ENCODE measurements at regions not wholly inside any gene's neighbourhood (a gene's known extent, or its start where the extent isn't known, plus 50 kb on each side); places are given as distances from the start of the nearest gene placed in this dataset.

DNA sequence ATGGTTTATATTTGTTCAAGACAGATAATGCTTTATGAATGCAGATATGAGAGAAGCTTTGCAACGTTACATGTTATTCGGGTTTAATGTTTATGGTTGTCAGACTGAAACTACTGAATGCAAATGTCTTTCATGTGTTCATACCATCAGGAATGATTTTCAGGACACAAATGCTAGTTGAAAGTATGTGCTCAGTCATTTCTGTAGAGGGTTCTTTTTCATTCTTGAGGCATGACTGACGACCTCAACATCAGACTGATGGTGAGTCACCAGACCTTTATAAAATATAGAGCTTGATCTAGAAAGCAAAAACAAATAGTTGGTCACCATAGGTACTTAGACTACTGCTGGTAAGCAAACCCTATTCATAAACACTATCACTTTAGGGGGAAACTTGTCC lies 287.3 kb upstream of the NUDT12 start (continued):
- TF ChIP-seq, protein P1, sequence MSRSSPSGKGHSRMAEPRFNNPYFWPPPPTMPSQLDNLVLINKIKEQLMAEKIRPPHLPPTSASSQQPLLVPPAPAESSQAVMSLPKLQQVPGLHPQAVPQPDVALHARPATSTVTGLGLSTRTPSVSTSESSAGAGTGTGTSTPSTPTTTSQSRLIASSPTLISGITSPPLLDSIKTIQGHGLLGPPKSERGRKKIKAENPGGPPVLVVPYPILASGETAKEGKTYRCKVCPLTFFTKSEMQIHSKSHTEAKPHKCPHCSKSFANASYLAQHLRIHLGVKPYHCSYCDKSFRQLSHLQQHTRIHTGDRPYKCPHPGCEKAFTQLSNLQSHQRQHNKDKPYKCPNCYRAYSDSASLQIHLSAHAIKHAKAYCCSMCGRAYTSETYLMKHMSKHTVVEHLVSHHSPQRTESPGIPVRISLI (tag by site-specific recombination; IDR thresholded peaks at IDR 0.05), result no peak
- TF ChIP-seq MZF1 (tag by site-specific recombination; IDR thresholded peaks at IDR 0.05; ENCODE audit: borderline replicate concordance), result no peak
- TF ChIP-seq MYNN (tag by site-specific recombination; IDR thresholded peaks at IDR 0.05; ENCODE audit: borderline replicate concordance), result no peak
- TF ChIP-seq ZNF837 (tag by site-specific recombination; IDR thresholded peaks at IDR 0.05), result no peak

DNA sequence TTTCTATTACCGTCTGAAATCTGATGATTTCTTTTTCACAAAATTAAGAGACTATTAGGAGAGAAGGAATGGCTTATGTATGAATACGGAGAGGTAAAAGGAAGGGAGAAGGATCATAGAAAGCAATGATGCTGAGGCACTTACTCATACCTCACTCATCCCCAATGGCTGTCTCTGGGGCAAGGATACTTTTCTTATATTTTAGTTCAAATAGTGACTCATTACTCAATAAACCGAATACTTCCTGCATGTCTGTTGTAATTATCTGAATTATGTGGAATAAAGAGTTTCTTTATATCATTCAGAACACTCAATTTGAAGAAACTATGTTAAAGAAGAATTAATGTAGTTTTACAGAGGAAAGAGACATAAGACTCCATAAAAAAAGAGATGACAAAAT lies 284.5 kb upstream of the NUDT12 start:
- Histone ChIP-seq H3K36me3 (ENCODE audit: control insufficient read depth in 2 of 2, insufficient read depth in 1 of 2, low read length in 2 of 2) (no peaks in the 10 kb centered on the region), H3K4me3 (ENCODE audit: low read depth, low read length) (no peak overlapping the region), H3K4me1 (ENCODE audit: control insufficient read depth, insufficient read depth, low read length) (no peaks in the 10 kb centered on the region), H3K9me3 (ENCODE audit: control insufficient read depth, insufficient read depth, low read depth, low read length) (no peaks in the 10 kb centered on the region), H3K27ac (ENCODE audit: extremely low read depth, low read depth, low read length) (no peak overlapping the region)
- POLR2A ChIA-PET, result no interaction called here
- no peak for TF ChIP-seq SP2 (tag by site-specific recombination; IDR thresholded peaks at IDR 0.05)
- TF ChIP-seq, protein P2, sequence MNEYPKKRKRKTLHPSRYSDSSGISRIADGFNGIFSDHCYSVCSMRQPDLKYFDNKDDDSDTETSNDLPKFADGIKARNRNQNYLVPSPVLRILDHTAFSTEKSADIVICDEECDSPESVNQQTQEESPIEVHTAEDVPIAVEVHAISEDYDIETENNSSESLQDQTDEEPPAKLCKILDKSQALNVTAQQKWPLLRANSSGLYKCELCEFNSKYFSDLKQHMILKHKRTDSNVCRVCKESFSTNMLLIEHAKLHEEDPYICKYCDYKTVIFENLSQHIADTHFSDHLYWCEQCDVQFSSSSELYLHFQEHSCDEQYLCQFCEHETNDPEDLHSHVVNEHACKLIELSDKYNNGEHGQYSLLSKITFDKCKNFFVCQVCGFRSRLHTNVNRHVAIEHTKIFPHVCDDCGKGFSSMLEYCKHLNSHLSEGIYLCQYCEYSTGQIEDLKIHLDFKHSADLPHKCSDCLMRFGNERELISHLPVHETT (tag by site-specific recombination; IDR thresholded peaks at IDR 0.05), result no peak
- TF ChIP-seq ZNF610 (tag by site-specific recombination; IDR thresholded peaks at IDR 0.05; ENCODE audit: borderline replicate concordance), result no peak
- no peak for TF ChIP-seq ZNF791 (tag by site-specific recombination; IDR thresholded peaks at IDR 0.05)
- TF ChIP-seq ZNF146 (tag by site-specific recombination; IDR thresholded peaks at IDR 0.05), result no peak
- no peak for TF ChIP-seq ZNF585B (tag by site-specific recombination; IDR thresholded peaks at IDR 0.05)
- no peak for TF ChIP-seq ZNF596 (tag by site-specific recombination; IDR thresholded peaks at IDR 0.05)
- TF ChIP-seq ZNF335 (tag by site-specific recombination; conservative IDR thresholded peaks at IDR 0.05), result no peak
- TF ChIP-seq ZNF23 (tag by site-specific recombination; IDR thresholded peaks at IDR 0.05; ENCODE audit: borderline replicate concordance), result no peak
- TF ChIP-seq ZBTB8A (tag by site-specific recombination; IDR thresholded peaks at IDR 0.05), result no peak
- no peak for TF ChIP-seq YY1 (tag by site-specific recombination; IDR thresholded peaks at IDR 0.05)
- no peak for TF ChIP-seq ZNF664 (tag by site-specific recombination; IDR thresholded peaks at IDR 0.05)
- TF ChIP-seq, protein P3, sequence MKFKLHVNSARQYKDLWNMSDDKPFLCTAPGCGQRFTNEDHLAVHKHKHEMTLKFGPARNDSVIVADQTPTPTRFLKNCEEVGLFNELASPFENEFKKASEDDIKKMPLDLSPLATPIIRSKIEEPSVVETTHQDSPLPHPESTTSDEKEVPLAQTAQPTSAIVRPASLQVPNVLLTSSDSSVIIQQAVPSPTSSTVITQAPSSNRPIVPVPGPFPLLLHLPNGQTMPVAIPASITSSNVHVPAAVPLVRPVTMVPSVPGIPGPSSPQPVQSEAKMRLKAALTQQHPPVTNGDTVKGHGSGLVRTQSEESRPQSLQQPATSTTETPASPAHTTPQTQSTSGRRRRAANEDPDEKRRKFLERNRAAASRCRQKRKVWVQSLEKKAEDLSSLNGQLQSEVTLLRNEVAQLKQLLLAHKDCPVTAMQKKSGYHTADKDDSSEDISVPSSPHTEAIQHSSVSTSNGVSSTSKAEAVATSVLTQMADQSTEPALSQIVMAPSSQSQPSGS (tag by site-specific recombination; IDR thresholded peaks at IDR 0.05; ENCODE audit: low read depth), result no peak
- TF ChIP-seq, protein P4, sequence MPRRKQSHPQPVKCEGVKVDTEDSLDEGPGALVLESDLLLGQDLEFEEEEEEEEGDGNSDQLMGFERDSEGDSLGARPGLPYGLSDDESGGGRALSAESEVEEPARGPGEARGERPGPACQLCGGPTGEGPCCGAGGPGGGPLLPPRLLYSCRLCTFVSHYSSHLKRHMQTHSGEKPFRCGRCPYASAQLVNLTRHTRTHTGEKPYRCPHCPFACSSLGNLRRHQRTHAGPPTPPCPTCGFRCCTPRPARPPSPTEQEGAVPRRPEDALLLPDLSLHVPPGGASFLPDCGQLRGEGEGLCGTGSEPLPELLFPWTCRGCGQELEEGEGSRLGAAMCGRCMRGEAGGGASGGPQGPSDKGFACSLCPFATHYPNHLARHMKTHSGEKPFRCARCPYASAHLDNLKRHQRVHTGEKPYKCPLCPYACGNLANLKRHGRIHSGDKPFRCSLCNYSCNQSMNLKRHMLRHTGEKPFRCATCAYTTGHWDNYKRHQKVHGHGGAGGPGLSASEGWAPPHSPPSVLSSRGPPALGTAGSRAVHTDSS (tag by site-specific recombination; IDR thresholded peaks at IDR 0.05), result no peak
- TF ChIP-seq SP7 (tag by site-specific recombination; IDR thresholded peaks at IDR 0.05), result no peak
- no peak for TF ChIP-seq ZNF624 (tag by site-specific recombination; IDR thresholded peaks at IDR 0.05)
- CTCF ChIA-PET, result no interaction called here

DNA sequence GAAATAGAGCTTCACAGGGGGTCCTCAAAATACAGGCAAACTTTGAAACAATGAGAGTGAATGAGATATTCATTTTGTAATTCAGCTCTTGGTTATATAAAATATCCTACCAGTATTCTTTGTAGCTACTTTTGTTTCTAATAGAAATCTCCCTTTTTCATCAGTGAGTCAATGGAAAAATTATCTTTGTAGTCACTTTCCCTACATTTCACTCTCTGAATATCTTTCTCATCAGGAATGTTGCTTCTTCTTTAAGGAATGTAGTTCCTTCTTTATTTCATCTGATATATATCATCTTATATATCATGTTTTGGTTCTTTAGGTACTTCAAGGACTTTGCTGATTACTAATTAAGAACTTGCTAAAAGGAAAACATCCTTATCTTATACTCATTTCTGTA lies 280.3 kb upstream of the NUDT12 start:
- CTCF ChIA-PET, result interaction anchor here (0.6 to 2.7 kb wide), 2 partner anchors 13 to 335 kb away, joined by 3 to 13 read pairs; no protein-coding TSS in a partner anchor
- no peak overlapping the region for H3K27ac ChIP-seq (ENCODE audit: extremely low read depth, low read depth, low read length)
- POLR2A ChIA-PET, result no interaction called here
- H3K4me3 ChIP-seq (ENCODE audit: low read depth, low read length), result no peak overlapping the region
- no peaks in the 10 kb centered on the region for H3K36me3 ChIP-seq (ENCODE audit: control insufficient read depth in 2 of 2, insufficient read depth in 1 of 2, low read length in 2 of 2)
- no peaks in the 10 kb centered on the region for H3K4me1 ChIP-seq (ENCODE audit: control insufficient read depth, insufficient read depth, low read length)
- H3K9me3 ChIP-seq (ENCODE audit: control insufficient read depth, insufficient read depth, low read depth, low read length), result no peaks in the 10 kb centered on the region
- TF ChIP-seq ZNF155 (tag by site-specific recombination; IDR thresholded peaks at IDR 0.05) (no peak), KLF7 (tag by site-specific recombination; IDR thresholded peaks at IDR 0.05; ENCODE audit: borderline replicate concordance) (no peak), ZNF19 (tag by site-specific recombination; IDR thresholded peaks at IDR 0.05; ENCODE audit: low read depth) (no peak), RBAK (tag by site-specific recombination; IDR thresholded peaks at IDR 0.05) (no peak), ZNF221 (tag by site-specific recombination; IDR thresholded peaks at IDR 0.05; ENCODE audit: borderline replicate concordance) (no peak), ZNF423 (tag by site-specific recombination; IDR thresholded peaks at IDR 0.05) (no peak), OSR2 (tag by site-specific recombination; IDR thresholded peaks at IDR 0.05) (no peak), ZNF121 (tag by site-specific recombination; IDR thresholded peaks at IDR 0.05) (no peak), HOXC10 (CRISPR knock-in tag; IDR thresholded peaks at IDR 0.05) (no peak), ZNF175 (tag by site-specific recombination; IDR thresholded peaks at IDR 0.05) (no peak)
- TF ChIP-seq, protein P5, sequence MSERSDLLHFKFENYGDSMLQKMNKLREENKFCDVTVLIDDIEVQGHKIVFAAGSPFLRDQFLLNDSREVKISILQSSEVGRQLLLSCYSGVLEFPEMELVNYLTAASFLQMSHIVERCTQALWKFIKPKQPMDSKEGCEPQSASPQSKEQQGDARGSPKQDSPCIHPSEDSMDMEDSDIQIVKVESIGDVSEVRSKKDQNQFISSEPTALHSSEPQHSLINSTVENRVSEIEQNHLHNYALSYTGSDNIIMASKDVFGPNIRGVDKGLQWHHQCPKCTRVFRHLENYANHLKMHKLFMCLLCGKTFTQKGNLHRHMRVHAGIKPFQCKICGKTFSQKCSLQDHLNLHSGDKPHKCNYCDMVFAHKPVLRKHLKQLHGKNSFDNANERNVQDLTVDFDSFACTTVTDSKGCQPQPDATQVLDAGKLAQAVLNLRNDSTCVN (tag by site-specific recombination; optimal IDR thresholded peaks at IDR 0.05), result no peak

All from HEK293 (cell line).